Cardiac muscle cell (in vitro differentiated cells and primary cell): ENCODE measurements at regions not wholly inside any gene's neighbourhood (a gene's known extent, or its start where the extent isn't known, plus 50 kb on each side); places are given as distances from the start of the nearest gene placed in this dataset.

Source experiments
- DNase-seq, 2 donors: peaks; one replicate each; pipeline versions ENCODE4 v3.0.0 to v3.0.0-alpha.2; 2010 to 2017; ENCODE audit warnings: low read depth in 1 of 2, low spot score in 1 of 2
- H3K27ac ChIP-seq: fragments of 200-600 bp; sonication (generic); 2 replicates; pipeline ENCODE4 v1.5.1; 2016
- H3K27me3 ChIP-seq: fragments of 200-600 bp; sonication (generic); 2 replicates; pipeline ENCODE4 v1.6.0; 2016; ENCODE audit warnings: control low read depth
- H3K36me3 ChIP-seq: fragments of 200-600 bp; sonication (generic); 2 replicates; pipeline ENCODE4 v1.5.1; 2016; ENCODE audit warnings: control low read depth
- H3K4me1 ChIP-seq: fragments of 200-600 bp; sonication (generic); 2 replicates; pipeline ENCODE4 v1.8.1; 2017; ENCODE audit warnings: low read depth, mild to moderate bottlenecking, mixed run types
- H3K4me3 ChIP-seq: fragments of 200-600 bp; sonication (generic); 2 replicates; pipeline ENCODE4 v1.5.1; 2016; ENCODE audit warnings: mild to moderate bottlenecking
- H3K9me3 ChIP-seq: fragments of 200-600 bp; sonication (generic); 2 replicates; pipeline ENCODE4 v1.5.1; 2017; ENCODE audit warnings: low read depth, mild to moderate bottlenecking, control low read depth
- CTCF ChIP-seq: IDR thresholded peaks from 2 replicates; pipeline ENCODE4 v1.5.1; 2012; ENCODE audit warnings: low read depth, mild to moderate bottlenecking, low read length

GRCh38 chr22:44580176-44581095 lies 82.4 kb upstream of the RTL6 start:
- H3K27ac ChIP-seq, result no peak overlapping the region
- H3K4me3 ChIP-seq, result no peak overlapping the region
- peaks cover under 1% of the 10 kb centered on the region for H3K4me1 ChIP-seq
- no peaks in the 10 kb centered on the region for H3K27me3 ChIP-seq
- H3K9me3 ChIP-seq, result no peaks in the 10 kb centered on the region
- DNase-seq, result no peak
- no peak for TF ChIP-seq CTCF
- H3K36me3 ChIP-seq, result no peaks in the 10 kb centered on the region

- no peaks in the 10 kb centered on the region for H3K9me3 ChIP-seq
- no peaks in the 10 kb centered on the region for H3K36me3 ChIP-seq
- no peak for DNase-seq
- H3K27ac ChIP-seq, result no peak overlapping the region
- no peak for TF ChIP-seq CTCF
- H3K4me3 ChIP-seq, result no peak overlapping the region
- peaks cover 10% of the 10 kb centered on the region for H3K4me1 ChIP-seq
- H3K27me3 ChIP-seq, result no peaks in the 10 kb centered on the region
Measured at GRCh38 chr22:44578516-44579230, 80.6 kb upstream of the RTL6 start.

GRCh38 chr22:44578110-44578457 lies 80.1 kb upstream of the RTL6 start:
- H3K9me3 ChIP-seq, result no peaks in the 10 kb centered on the region
- H3K27ac ChIP-seq, result no peak overlapping the region
- H3K27me3 ChIP-seq, result no peaks in the 10 kb centered on the region
- no peaks in the 10 kb centered on the region for H3K36me3 ChIP-seq
- H3K4me1 ChIP-seq, result peaks cover 10% of the 10 kb centered on the region
- H3K4me3 ChIP-seq, result no peak overlapping the region
- no peak for DNase-seq
- TF ChIP-seq CTCF, result no peak

- no peak for DNase-seq
- TF ChIP-seq CTCF, result no peak
- no peak overlapping the region for H3K4me3 ChIP-seq
- peaks cover 10% of the 10 kb centered on the region for H3K4me1 ChIP-seq
- H3K9me3 ChIP-seq, result no peaks in the 10 kb centered on the region
- no peaks in the 10 kb centered on the region for H3K27me3 ChIP-seq
- H3K36me3 ChIP-seq, result no peaks in the 10 kb centered on the region
- no peak overlapping the region for H3K27ac ChIP-seq
Measured at GRCh38 chr22:44577391-44578109, 79.5 kb upstream of the RTL6 start.

GRCh38 chr22:44576311-44577260 lies 78.6 kb upstream of the RTL6 start:
- no peak for DNase-seq
- Histone ChIP-seq H3K27ac (no peak overlapping the region), H3K9me3 (no peaks in the 10 kb centered on the region), H3K36me3 (no peaks in the 10 kb centered on the region), H3K27me3 (no peaks in the 10 kb centered on the region), H3K4me3 (no peak overlapping the region), H3K4me1 (peaks cover 11% of the 10 kb centered on the region)
- TF ChIP-seq CTCF, result no peak
